SK-N-MC (cell line): ENCODE measurements at regions not wholly inside any gene's neighbourhood (a gene's known extent, or its start where the extent isn't known, plus 50 kb on each side); places are given as distances from the start of the nearest gene placed in this dataset.

Experiments
- DNase-seq: peaks from one replicate; pipeline ENCODE4 v3.0.0-alpha.2; 2011; ENCODE audit warnings: low read depth, low spot score
- H3K27ac ChIP-seq: fragments of 200-600 bp; sonication (generic); 2 replicates; pipeline ENCODE4 v1.5.1; 2016; ENCODE audit warnings: mixed run types
- H3K36me3 ChIP-seq: fragments of 200-600 bp; sonication (generic); 2 replicates; pipeline ENCODE4 v1.6.1; 2017; ENCODE audit warnings: antibody characterized with exemption, low read length, mixed read lengths; ENCODE audit not compliant: insufficient read depth
- H3K4me3 ChIP-seq: fragments of 200-600 bp; sonication (generic); 2 replicates; pipeline ENCODE4 v1.5.1; 2016
- H3K9ac ChIP-seq: fragments of 200-600 bp; sonication (generic); 2 replicates; pipeline ENCODE4 v1.8.0; 2017; ENCODE audit warnings: mixed run types, mixed read lengths; ENCODE audit not compliant: insufficient read length
- H3K9me3 ChIP-seq: fragments of 200-600 bp; sonication (generic); 2 replicates; pipeline ENCODE4 v1.6.1; 2017; ENCODE audit warnings: low read depth, mild to moderate bottlenecking, antibody characterized with exemption, low read length, moderate library complexity, mixed read lengths
- EZH2 ChIP-seq: fragments of 200-600 bp; sonication (generic); IDR thresholded peaks from one replicate; pipeline ENCODE4 v1.6.1; 2017; ENCODE audit warnings: antibody characterized with exemption
- FOXP2 ChIP-seq: optimal IDR thresholded peaks from 2 replicates; pipeline ENCODE3; 2011; ENCODE audit warnings: mild to moderate bottlenecking, moderate library complexity; ENCODE audit not compliant: insufficient read depth; ENCODE audit errors: extremely low read length, control extremely low read depth
- POLR2AphosphoS5 ChIP-seq: IDR thresholded peaks from 2 replicates; pipeline ENCODE4 v1.6.1; 2012; ENCODE audit warnings: mild to moderate bottlenecking, low read depth, low read length, borderline replicate concordance

DNA sequence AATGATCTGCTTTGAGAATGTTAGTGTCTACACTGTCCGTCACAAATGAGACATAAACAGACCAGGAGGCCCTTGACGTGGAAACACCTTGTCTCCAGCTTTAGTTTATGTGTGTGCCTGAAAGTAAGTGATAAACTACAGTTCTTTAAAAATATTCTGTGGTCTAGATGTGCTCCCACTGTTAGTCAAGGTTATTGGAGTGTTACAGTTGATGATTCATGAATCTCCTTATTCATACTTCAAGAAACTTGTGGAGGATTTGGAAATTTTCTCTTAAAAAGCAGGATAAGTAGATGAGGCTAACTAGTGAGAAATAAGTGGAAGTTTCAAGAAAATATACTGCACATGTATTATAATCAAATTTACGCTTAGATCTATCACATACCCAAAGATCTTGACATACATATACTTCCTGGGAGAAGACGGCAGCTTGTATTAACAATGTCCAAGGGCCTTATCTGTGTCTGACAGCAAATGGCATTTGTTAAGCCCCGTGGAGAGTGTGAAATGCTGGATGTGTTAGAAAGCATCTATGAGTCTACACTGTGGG is 90.5 kb upstream of the MBOAT1 start:
- Histone ChIP-seq H3K27ac (no peak overlapping the region), H3K4me3 (no peak overlapping the region), H3K9ac (no peak overlapping the region), H3K36me3 (no peaks in the 10 kb centered on the region), H3K9me3 (no peaks in the 10 kb centered on the region)
- DNase-seq, result no peak
- TF ChIP-seq EZH2 (no peak), POLR2AphosphoS5 (no peak), FOXP2 (no peak)

DNA sequence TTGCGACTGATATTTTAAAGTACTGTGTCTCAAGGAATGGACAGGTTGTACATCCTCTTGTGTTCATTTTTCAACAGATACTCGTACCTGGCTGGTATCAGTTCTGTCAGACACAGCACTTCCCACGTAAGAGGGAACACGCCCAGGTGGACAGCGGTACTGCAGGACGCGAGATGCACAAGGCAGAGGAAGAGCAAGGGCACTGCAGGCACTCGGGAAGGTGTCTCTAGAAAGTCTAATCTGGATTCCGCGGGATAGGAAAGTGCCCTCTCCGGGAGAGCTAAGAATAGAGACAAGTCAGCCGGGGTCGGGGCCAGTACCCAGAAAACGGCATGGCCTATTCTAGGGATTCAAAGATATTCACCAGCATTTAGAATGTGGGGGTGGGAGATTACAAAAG is 94.2 kb upstream of the MBOAT1 start:
- no peaks in the 10 kb centered on the region for H3K36me3 ChIP-seq
- no peak for TF ChIP-seq FOXP2
- TF ChIP-seq EZH2, result no peak
- TF ChIP-seq POLR2AphosphoS5, result no peak
- H3K9ac ChIP-seq, result no peak overlapping the region
- DNase-seq, result no peak
- no peak overlapping the region for H3K4me3 ChIP-seq
- no peaks in the 10 kb centered on the region for H3K9me3 ChIP-seq
- no peak overlapping the region for H3K27ac ChIP-seq

DNA sequence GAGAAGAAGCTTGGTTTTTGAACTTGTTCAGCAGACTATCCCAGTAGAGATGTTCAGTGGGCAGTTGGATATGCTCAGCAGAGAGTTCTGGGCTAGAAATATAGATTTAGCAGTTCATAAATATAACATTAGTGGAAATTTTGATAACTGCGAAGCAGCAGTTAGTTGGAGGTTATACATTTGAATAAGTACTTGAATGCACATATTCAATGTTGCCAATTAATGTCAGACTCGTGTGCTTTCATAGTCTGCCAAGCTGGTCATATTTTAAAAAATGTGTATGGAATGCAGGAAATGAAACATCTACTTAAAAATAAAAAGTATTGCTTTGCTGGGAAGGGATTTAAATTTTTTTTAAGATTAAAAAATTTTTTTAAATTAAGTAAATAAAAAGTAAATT is 92.5 kb upstream of the E2F3 start:
- H3K9ac ChIP-seq, result no peak overlapping the region
- no peak overlapping the region for H3K27ac ChIP-seq
- no peaks in the 10 kb centered on the region for H3K36me3 ChIP-seq
- H3K4me3 ChIP-seq, result no peak overlapping the region
- no peak for DNase-seq
- no peaks in the 10 kb centered on the region for H3K9me3 ChIP-seq
- no peak for TF ChIP-seq POLR2AphosphoS5
- no peak for TF ChIP-seq FOXP2
- TF ChIP-seq EZH2, result no peak

DNA sequence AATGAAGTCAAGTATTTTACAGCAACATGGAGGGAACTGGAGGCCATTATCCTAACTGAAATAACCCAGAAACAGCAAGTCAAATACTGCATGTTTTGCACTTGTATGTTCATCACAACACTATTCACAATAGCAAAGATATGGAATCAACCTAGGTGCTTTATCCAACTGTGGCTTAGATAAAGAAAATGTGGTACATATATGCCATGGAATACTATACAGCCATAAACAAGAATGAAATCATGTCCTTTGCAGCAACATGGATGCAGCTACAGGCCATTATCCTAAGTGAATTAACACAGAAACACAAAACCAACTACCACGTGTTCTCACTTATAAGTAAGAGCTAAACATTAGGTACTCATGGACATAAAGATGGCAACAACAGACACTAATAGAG is 91.5 kb upstream of the E2F3 start:
- no peak overlapping the region for H3K4me3 ChIP-seq
- H3K9ac ChIP-seq, result no peak overlapping the region
- H3K36me3 ChIP-seq, result no peaks in the 10 kb centered on the region
- H3K27ac ChIP-seq, result no peak overlapping the region
- no peak for DNase-seq
- no peak for TF ChIP-seq EZH2
- no peak for TF ChIP-seq FOXP2
- TF ChIP-seq POLR2AphosphoS5, result no peak
- no peaks in the 10 kb centered on the region for H3K9me3 ChIP-seq

DNA sequence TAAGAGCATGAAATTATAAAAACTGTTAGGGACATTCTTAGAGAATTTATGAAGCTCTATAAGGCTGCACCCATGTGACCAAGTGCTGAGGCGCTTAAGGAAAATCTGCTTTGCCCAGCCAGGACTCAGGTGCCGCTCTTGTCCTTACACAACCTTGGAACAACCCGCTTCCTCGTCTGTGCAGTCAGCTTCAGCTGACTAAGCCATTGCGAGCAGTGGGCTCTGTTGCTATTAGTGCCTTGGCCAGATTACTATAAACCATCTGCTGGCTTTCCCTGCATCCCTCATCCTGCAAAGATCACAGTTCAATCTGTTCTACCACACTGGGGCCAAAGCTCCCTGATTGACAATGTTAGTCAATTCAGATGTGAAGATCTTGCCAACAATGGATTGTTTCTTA is 89.1 kb upstream of the E2F3 start:
- Histone ChIP-seq H3K27ac (no peak overlapping the region), H3K9ac (no peak overlapping the region), H3K9me3 (no peaks in the 10 kb centered on the region), H3K36me3 (no peaks in the 10 kb centered on the region), H3K4me3 (no peak overlapping the region)
- DNase-seq, result no peak
- no peak for TF ChIP-seq EZH2
- TF ChIP-seq FOXP2, result no peak

DNA sequence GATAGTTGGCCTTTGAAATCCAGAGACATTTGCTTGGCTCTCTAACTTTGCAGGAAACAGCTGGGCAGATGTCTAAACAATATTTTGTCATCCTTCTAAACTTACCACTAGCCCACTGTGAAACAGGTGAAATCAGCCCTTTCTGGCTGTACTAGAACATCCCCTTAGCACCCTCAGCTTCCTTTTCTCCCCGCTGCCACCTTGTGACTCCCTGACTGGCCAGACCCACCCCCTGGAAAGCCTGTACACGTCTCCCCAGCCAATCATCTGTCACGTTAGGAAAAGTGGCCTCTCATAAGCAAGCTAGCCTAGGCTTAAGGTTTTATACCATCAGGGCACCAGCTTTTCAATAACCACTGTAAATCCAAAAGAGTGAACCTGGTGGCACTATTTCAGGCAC is 88.6 kb upstream of the E2F3 start:
- no peak for DNase-seq
- Histone ChIP-seq H3K4me3 (no peak overlapping the region), H3K36me3 (no peaks in the 10 kb centered on the region), H3K9me3 (no peaks in the 10 kb centered on the region), H3K27ac (no peak overlapping the region), H3K9ac (no peak overlapping the region)
- TF ChIP-seq EZH2 (no peak), FOXP2 (no peak), POLR2AphosphoS5 (no peak)

DNA sequence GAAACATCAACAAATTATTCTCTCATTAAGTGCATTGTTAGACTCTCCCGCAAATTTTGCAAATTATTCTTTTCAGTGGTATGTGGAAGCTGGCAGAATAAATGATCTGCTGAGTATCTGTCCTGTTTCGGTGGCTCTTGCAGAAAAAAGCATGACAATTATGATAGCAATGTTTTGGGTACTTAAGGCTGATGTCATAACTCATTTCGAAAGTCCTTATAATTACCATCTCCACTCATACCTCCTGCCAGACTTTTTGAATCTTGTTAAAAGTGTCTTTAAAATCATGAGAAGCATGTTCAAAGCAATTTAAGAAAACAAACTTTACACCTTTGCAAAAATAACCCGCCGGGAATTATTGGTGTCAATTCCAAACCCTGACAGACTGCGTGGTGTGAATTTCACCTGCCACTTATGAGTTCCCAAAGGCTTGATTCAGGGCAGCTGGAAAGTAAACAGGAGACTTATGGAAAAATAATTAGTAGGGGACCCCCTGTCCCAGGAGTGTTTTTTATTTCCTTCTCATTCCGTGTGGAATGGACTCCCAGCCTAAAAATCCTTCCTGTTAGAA is 87.6 kb upstream of the E2F3 start:
- no peak overlapping the region for H3K4me3 ChIP-seq
- H3K36me3 ChIP-seq, result no peaks in the 10 kb centered on the region
- no peak for TF ChIP-seq FOXP2
- no peak for TF ChIP-seq POLR2AphosphoS5
- TF ChIP-seq EZH2, result no peak
- no peaks in the 10 kb centered on the region for H3K9me3 ChIP-seq
- no peak overlapping the region for H3K9ac ChIP-seq
- no peak overlapping the region for H3K27ac ChIP-seq
- no peak for DNase-seq

DNA sequence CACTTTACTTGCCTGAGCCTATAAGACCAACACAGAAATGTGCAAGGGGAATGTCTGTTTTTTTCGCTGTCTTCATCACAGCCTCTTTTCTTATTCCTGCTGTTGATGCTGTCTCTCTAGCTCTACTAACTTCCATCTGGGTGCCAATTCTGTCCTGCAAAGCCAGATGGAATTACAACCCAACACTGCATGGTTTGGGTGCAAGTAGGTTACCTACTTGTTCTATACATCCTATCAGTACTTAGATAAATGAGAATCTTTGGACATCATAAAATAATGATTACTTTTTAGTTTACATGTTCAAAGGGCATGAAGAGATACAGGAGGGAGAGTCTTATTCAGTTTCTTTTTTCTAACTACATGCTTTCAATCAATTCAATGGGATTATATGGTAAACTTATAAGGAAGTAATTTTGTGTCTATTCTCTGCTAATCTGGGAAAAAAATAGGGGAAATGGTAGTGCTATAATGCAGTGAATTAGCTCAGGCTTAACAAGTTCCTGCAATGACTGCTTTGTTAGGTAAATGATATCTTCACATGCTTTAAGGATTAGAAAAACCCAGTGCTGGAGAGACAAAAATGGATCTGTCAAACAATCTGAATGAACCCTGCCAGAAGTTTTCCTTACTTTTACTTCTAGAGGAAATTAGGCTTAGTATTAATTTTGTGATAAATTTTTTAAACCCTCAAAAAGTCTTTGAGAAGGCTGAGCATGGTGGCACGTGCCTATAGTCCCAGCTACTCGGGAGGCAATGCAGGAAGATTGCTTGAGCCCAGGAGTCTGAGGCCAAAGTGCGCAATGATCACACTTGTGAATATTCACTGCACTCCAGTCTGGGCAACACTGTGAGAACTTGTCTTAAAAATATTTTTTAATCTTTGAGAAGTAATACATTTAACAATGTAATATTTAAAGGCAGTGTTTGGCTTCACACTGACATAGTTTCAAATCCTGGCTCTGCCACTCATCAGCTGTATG is 86.5 kb upstream of the E2F3 start:
- TF ChIP-seq EZH2 (no peak), POLR2AphosphoS5 (no peak), FOXP2 (no peak)
- no peak for DNase-seq
- no peaks in the 10 kb centered on the region for H3K9me3 ChIP-seq

More for the DNA sequence above, 86.5 kb upstream of the E2F3 start:
- Histone ChIP-seq H3K9ac (no peak overlapping the region), H3K27ac (no peak overlapping the region), H3K4me3 (no peak overlapping the region), H3K36me3 (no peaks in the 10 kb centered on the region)
